ENCODE measurements at regions not wholly inside any gene's neighbourhood (a gene's known extent, or its start where the extent isn't known, plus 50 kb on each side); places are given as distances from the start of the nearest gene placed in this dataset.

GRCh38 chr5:35357973-35358372 is 127.7 kb upstream of the PRLR start:
- Histone ChIP-seq H3K4me1 (replicated peaks) (no peaks in the 10 kb centered on the region), H3K36me3 (no peaks in the 10 kb centered on the region), H3K4me3 (no peak overlapping the region), H3K27ac (no peak overlapping the region), H3K27me3 (replicated peaks; ENCODE audit: insufficient read depth) (no peaks in the 10 kb centered on the region), H3K9me3 (no peaks in the 10 kb centered on the region)
- TF ChIP-seq POLR2A (IDR thresholded peaks at IDR 0.05) (no peak), CTCF (IDR thresholded peaks at IDR 0.05) (no peak), POLR2AphosphoS5 (IDR thresholded peaks at IDR 0.05) (no peak)
- DNase-seq (ENCODE audit: low spot score): no peak
- WGBS: 98% methylated on average over 3 of the region's 3 CpGs
- intact Hi-C loops (cut with DNase I): no loop called here

- H3K27ac ChIP-seq: no peak overlapping the region
- DNase-seq (ENCODE audit: low spot score): no peak
- 86% methylated on average over 4 of the region's 4 CpGs for WGBS
- H3K4me3 ChIP-seq: no peak overlapping the region
- no peaks in the 10 kb centered on the region for H3K4me1 ChIP-seq (replicated peaks)
- H3K9me3 ChIP-seq: no peaks in the 10 kb centered on the region
- H3K27me3 ChIP-seq (replicated peaks; ENCODE audit: insufficient read depth): no peaks in the 10 kb centered on the region
- intact Hi-C loops (cut with DNase I): no loop called here
- H3K36me3 ChIP-seq: no peaks in the 10 kb centered on the region
- TF ChIP-seq CTCF (IDR thresholded peaks at IDR 0.05) (no peak), POLR2A (IDR thresholded peaks at IDR 0.05) (no peak), POLR2AphosphoS5 (IDR thresholded peaks at IDR 0.05) (no peak)
Observed at GRCh38 chr5:35356725-35357124, 126.4 kb upstream of the PRLR start.

GRCh38 chr5:35354751-35355150 is 124.5 kb upstream of the PRLR start:
- no peak overlapping the region for H3K27ac ChIP-seq
- H3K4me1 ChIP-seq (replicated peaks): no peaks in the 10 kb centered on the region
- H3K9me3 ChIP-seq: no peaks in the 10 kb centered on the region
- 53% methylated on average over 3 of the region's 3 CpGs for WGBS
- H3K36me3 ChIP-seq: no peaks in the 10 kb centered on the region
- TF ChIP-seq POLR2A (IDR thresholded peaks at IDR 0.05) (no peak), CTCF (IDR thresholded peaks at IDR 0.05) (no peak), POLR2AphosphoS5 (IDR thresholded peaks at IDR 0.05) (no peak)
- no peak for DNase-seq (ENCODE audit: low spot score)
- intact Hi-C loops (cut with DNase I): no loop called here
- no peaks in the 10 kb centered on the region for H3K27me3 ChIP-seq (replicated peaks; ENCODE audit: insufficient read depth)
- H3K4me3 ChIP-seq: no peak overlapping the region

- intact Hi-C loops (cut with DNase I): no loop called here
- no peak for TF ChIP-seq POLR2A (IDR thresholded peaks at IDR 0.05)
- no peak for TF ChIP-seq POLR2AphosphoS5 (IDR thresholded peaks at IDR 0.05)
- no peak for TF ChIP-seq CTCF (IDR thresholded peaks at IDR 0.05)
- H3K36me3 ChIP-seq: no peaks in the 10 kb centered on the region
- no peaks in the 10 kb centered on the region for H3K4me1 ChIP-seq (replicated peaks)
- DNase-seq (ENCODE audit: low spot score): no peak
- 75% methylated on average over 1 of the region's 1 CpG for WGBS
- H3K27me3 ChIP-seq (replicated peaks; ENCODE audit: insufficient read depth): no peaks in the 10 kb centered on the region
- H3K27ac ChIP-seq: no peak overlapping the region
- H3K4me3 ChIP-seq: no peak overlapping the region
- H3K9me3 ChIP-seq: no peaks in the 10 kb centered on the region
Observed at GRCh38 chr5:35345222-35345621, 114.9 kb upstream of the PRLR start.

- no peak overlapping the region for H3K27ac ChIP-seq
- DNase-seq (ENCODE audit: low spot score): no peak
- no peaks in the 10 kb centered on the region for H3K4me1 ChIP-seq (replicated peaks)
- intact Hi-C loops (cut with DNase I): no loop called here
- H3K4me3 ChIP-seq: no peak overlapping the region
- TF ChIP-seq POLR2AphosphoS5 (IDR thresholded peaks at IDR 0.05) (no peak), CTCF (IDR thresholded peaks at IDR 0.05) (no peak), POLR2A (IDR thresholded peaks at IDR 0.05) (no peak)
- no peaks in the 10 kb centered on the region for H3K9me3 ChIP-seq
- H3K27me3 ChIP-seq (replicated peaks; ENCODE audit: insufficient read depth): no peaks in the 10 kb centered on the region
- no peaks in the 10 kb centered on the region for H3K36me3 ChIP-seq
Observed at GRCh38 chr5:35342664-35343063, 112.4 kb upstream of the PRLR start.
